ENCODE measurements at regions not wholly inside any gene's neighbourhood (a gene's known extent, or its start where the extent isn't known, plus 50 kb on each side); places are given as distances from the start of the nearest gene placed in this dataset.

DNA sequence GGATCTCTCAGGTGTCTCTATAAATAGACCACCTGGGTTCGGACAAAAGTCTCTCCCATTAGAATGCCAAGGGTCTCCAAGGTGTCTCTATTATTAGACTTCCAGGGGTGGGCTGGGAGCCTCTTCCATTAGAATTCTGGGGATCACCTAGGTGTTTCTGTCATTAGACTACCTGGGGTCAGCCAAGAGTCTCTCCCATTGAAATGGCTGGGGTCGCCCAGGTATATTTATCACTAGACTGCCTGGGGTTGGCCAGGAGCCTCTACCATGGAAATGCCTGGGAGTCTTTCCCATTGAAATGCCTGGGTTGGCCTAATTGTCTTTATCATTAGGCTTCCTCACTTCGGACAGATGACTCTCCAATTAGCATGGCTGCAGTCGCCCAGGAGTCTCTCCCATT is 1565.5 kb downstream of the UQCRFS1 start:
- no peak for TF ChIP-seq POLR2AphosphoS5 (IDR thresholded peaks at IDR 0.05; ENCODE audit: low read depth, low read length)
- TF ChIP-seq POLR2A (IDR thresholded peaks at IDR 0.05; ENCODE audit: low read depth, low read length), result no peak
- no peak for TF ChIP-seq POU2F2 (IDR thresholded peaks at IDR 0.05; ENCODE audit: low read depth, low read length)
- no peak for TF ChIP-seq SPI1 (IDR thresholded peaks at IDR 0.05; ENCODE audit: low read depth, low read length)
- no peak for TF ChIP-seq TAF1 (IDR thresholded peaks at IDR 0.05; ENCODE audit: low read depth, low read length)

Data from GM12891 (cell line).